GM18517 (cell line): ENCODE measurements at regions not wholly inside any gene's neighbourhood (a gene's known extent, or its start where the extent isn't known, plus 50 kb on each side); places are given as distances from the start of the nearest gene placed in this dataset.
"Not testable (repeated sequence)": the region's sequence is repeated elsewhere in the genome, so short reads cannot be mapped to it uniquely, and the experiment has no call there.

Experiments used
- ATAC-seq: cut with Tn5 transposase; IDR thresholded peaks from one replicate; pipeline ENCODE4 v1.9.1; 2021; ENCODE audit warnings: mild to moderate bottlenecking, moderate library complexity; ENCODE audit not compliant: unreplicated experiment

- ATAC-seq = no peak
These were observed 663.1 kb downstream of the SH2D4B start for GRCh38 chr10:81200801-81201200.

DNA sequence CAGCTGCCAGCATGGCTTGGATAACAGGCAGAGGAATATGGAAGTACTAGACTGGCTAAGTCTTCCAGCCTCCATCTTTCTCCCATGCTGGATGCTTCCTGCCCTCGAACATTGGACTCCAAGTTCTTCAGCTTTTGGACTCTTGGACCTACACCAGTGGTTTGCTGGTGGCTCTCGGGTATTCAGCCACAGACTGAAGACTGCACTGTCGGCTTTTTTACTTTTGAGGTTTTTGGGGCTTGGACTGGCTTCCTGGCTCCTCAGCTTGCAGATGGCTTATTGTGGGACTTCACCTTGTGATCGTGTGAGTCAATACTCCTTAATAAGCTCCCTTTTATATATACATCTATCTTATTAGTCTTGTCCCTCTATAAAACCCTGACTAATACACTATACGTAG lies 667.6 kb upstream of the NRG3 start:
- ATAC-seq = not testable (repeated sequence)

GRCh38 chr10:81213370-81213769 lies 661.6 kb upstream of the NRG3 start:
- no peak for ATAC-seq

GRCh38 chr10:81215498-81215897 lies 659.5 kb upstream of the NRG3 start:
- ATAC-seq = no peak

GRCh38 chr10:81216949-81217348 lies 658.0 kb upstream of the NRG3 start:
- ATAC-seq = no peak

- no peak for ATAC-seq
These were observed 656.7 kb upstream of the NRG3 start for GRCh38 chr10:81218307-81218706.

GRCh38 chr10:81219758-81220157 lies 655.2 kb upstream of the NRG3 start:
- no peak for ATAC-seq

- no peak for ATAC-seq
These were observed 626.1 kb upstream of the NRG3 start for GRCh38 chr10:81248886-81249285.

DNA sequence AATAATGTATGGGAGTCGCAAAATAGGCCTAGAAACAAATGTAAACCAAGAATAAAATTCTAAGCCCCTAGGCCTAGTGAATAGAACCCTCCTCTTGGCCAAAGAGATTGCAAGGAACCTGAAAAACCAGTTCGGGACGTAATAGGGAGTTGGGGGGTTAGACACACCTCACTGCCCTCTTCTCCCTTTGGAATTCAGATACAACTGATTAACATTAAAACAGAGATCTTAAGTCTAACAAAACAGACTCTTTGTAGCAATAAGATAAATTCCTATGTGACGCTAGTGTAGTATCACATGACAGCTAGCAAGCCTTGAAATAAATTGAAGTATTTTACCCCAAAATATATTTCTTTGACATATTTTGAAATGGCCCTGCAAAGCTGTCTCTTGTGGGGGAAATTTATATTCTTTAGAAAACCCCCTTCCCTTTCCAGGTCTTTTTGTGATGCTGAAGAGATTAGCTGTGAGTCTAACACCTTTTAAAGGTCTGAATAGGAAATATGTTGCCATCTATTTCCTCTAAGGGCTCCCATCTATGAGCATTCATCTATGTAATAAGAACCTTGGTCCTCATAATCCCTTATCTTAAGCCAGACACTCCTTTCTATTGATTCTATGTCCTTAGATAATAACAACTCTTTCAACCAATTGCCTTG lies 623.4 kb upstream of the NRG3 start:
- no peak for ATAC-seq

- ATAC-seq = not testable (repeated sequence)
These were observed 610.0 kb upstream of the NRG3 start for GRCh38 chr10:81264991-81265390.

DNA sequence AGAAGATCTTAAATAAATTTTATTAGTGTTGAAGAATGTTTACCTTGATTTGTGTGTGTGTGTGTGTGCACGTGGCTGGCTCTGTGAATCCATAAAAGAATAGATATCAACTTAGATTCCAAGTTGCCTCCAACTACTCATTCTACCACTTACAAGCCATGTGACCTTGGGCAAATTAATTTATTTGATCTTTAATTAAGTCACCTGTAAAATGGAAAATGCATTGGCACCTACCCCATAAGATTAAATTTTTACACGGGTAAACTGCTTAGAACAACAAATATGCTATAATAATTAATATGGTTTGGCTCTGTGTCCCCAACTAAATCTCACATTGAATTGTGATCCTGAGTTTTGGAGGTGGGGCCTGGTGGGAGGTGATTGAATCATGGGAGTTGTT lies 604.9 kb upstream of the NRG3 start:
- ATAC-seq = no peak

GRCh38 chr10:81280497-81281479 lies 594.2 kb upstream of the NRG3 start:
- ATAC-seq = no peak

DNA sequence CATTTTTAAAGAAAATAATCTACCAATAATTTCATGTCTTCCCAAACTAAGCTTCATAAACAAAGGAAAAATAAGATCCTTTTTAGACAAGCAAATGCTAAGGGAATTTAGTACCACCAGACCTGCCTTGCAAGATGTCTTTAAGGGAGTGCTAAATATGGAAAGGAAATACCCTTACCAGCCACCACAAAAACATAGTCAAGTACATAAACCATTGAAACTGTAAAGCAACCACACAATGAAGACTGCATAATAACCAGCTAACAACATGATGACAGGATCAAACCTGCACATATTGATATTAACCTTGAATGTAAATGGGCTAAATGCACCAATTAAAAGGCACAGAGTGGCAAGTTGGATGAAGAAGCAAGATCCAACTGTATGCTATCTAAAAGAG lies 586.5 kb upstream of the NRG3 start:
- no peak for ATAC-seq

DNA sequence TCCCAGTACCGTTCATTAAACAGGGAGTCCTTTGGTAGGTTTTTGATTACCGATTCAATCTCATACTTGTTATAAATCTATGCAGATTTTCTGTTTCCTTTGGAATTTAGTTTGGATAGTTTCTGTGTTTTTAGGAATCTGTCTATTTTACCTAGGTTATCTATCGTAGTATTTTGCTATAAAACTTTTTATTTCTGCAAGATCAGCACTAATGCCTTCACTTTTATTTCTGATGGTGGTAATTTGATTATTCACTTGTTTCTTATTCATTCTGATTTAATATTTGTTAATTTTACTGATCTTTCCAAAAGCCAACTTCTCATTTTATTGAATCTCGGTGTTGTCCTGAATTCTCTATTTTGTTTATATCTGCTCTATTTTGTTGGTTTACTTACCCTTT lies 577.7 kb upstream of the NRG3 start:
- no peak for ATAC-seq

- no peak for ATAC-seq
These were observed 571.3 kb upstream of the NRG3 start for GRCh38 chr10:81303656-81304055.

- ATAC-seq = no peak
These were observed 567.8 kb upstream of the NRG3 start for GRCh38 chr10:81306971-81307782.

DNA sequence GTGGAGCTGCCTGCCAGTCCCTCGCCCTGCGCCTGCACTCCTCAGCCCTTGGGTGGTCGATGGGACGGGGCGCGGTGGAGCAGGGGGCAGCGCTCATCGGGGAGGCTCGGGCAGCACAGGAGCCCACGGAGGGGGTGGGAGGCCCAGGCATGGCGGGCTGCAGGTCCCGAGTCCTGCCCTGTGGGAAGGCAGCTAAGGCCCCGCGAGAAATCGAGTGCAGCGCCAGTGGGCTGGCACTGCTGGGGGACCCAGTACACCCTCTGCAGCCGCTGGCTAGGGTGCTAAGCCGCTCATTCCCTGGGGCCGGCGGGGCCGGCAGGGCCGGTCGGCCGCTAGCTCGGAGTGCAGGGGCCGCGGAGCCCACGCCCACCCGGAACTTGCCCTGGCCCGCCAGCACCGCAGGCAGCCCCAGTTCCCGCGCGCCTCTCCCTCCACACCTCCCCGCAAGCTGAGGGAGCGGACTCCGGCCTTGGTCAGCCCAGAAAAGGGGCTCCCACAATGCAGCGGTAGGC lies 565.9 kb upstream of the NRG3 start:
- ATAC-seq = no peak

DNA sequence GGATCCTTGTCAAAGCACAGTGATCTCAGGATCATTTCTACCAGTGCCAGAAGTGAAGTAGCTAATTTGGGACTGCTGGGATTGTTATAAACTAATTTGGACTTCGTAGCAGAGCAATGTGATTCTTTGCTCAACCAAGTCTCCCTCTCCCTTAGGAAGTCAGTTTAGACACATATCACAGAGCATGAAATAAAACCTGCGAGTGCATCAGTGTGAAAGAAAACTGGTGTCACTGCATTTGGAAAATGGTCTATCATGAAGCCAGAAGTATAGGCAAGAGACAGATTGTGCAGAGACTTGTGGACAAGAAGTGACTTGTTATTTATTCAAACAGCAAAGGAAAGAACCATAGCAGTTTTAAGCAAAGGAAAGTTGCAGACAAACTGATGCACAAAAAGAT lies 560.5 kb upstream of the NRG3 start:
- no peak for ATAC-seq

GRCh38 chr10:81315026-81315425 lies 560.0 kb upstream of the NRG3 start:
- ATAC-seq = no peak

DNA sequence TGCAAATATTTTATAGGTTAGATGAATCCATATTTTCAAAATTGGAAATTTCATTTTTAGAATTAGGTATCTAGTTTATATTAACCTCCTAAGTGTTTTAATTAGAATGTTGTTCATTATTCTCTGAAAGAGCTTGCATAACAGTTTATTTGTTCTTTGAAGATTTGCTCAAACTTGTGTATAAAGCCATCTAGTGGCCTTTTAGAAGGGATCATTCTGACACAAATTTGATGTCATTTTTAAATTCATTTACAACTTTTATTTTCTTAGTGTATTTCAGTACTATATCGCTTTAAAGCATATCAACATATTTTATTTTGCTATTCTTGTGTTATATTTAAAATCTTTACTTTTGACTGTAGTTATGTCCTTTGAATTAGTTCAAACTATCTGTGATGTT lies 527.0 kb upstream of the NRG3 start:
- no peak for ATAC-seq

DNA sequence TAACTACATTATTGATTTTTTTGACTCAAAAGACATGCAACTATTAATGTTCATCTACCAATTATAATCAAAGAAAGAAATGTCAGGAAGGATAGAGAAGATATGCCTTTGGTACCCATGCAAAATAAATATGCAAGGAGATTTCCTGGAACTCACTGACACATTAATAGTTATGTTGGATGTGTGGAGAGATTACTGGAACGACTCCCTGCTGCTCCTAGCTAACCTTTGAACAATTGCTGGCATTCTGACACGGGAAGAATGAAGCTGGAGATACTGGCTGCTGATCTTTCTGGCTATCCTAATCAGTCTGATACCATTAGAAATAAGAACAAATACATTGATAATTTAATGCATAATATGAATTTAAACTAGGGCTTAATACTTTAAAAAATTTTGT lies 507.9 kb upstream of the NRG3 start:
- ATAC-seq = no peak
